ENCODE measurements at regions not wholly inside any gene's neighbourhood (a gene's known extent, or its start where the extent isn't known, plus 50 kb on each side); places are given as distances from the start of the nearest gene placed in this dataset.

GRCh38 chr12:19799216-19799615 lies 359.9 kb downstream of the AEBP2 start:
- no peak for TF ChIP-seq EZH2 (IDR thresholded peaks at IDR 0.05)
- no peak for TF ChIP-seq POLR2AphosphoS5 (IDR thresholded peaks at IDR 0.05; ENCODE audit: borderline replicate concordance, low read depth, low read length)
